HepG2 (cell line): ENCODE measurements at regions not wholly inside any gene's neighbourhood (a gene's known extent, or its start where the extent isn't known, plus 50 kb on each side); places are given as distances from the start of the nearest gene placed in this dataset.

Experiments
- ATAC-seq: fragments of 200-7000 bp; cut with Tn5 transposase; 3 replicates; pipeline ENCODE4 v1.9.1; 2020; ENCODE audit warnings: mild to moderate bottlenecking, moderate library complexity
- BruUV-seq: library from RNA; stranded (reverse); fragments of 400-500 nt; replicated peaks from 2 replicates; lab custom pipeline; 2021; lab: Mats Ljungman, UMichigan
- CTCF ChIA-PET: fragments of 300-600 bp; formaldehyde crosslinking; extraction: SDS; loops from one replicate; lab custom pipeline; 2021; ENCODE audit warnings: low total read pairs, inconsistent platforms, low intra/inter-chr PET ratio; lab: Yijun Ruan, JAX
- POLR2A ChIA-PET: fragments of 350-600 bp; sonication (Branson Sonifier 250); formaldehyde crosslinking; loops from one replicate; lab custom pipeline; 2020; ENCODE audit warnings: antibody characterized with exemption, inconsistent platforms; lab: Yijun Ruan, JAX
- DNase-seq: peaks from one replicate; pipeline ENCODE4 v3.0.0-alpha.2; 2015; ENCODE audit warnings: low spot score
- FAIRE-seq: peaks from 3 replicates; lab custom pipeline; 2011; peaks lifted over from hg19 to GRCh38; lab: Jason Lieb, UNC
- H2AFZ ChIP-seq: one replicate; pipeline ENCODE4 v1.6.1; 2011; ENCODE audit warnings: low read length, inconsistent platforms
- H3K27ac ChIP-seq: fragments of 300-600 bp; 3 replicates; pipeline ENCODE4 v1.8.0; 2011; ENCODE audit warnings: mixed run types, mild to moderate bottlenecking, mixed read lengths, low read length, inconsistent platforms; ENCODE audit not compliant: insufficient read depth; ENCODE audit errors: extremely low read length
- H3K27me3 ChIP-seq, 2 experiments: fragments of 200-600 bp in 1 of 2; 2 replicates in 1 of 2; 3 replicates in 1 of 2; pipeline versions ENCODE4 v1.6.0 to v1.8.0; 2011; ENCODE audit warnings: low read length in 2 of 2, mild to moderate bottlenecking in 2 of 2, moderate library complexity in 2 of 2, inconsistent platforms in 1 of 2; ENCODE audit not compliant: insufficient read depth in 2 of 2, control insufficient read depth in 1 of 2
- H3K36me3 ChIP-seq, 2 experiments: fragments of 200-600 bp in 1 of 2; replicated peaks in 1 of 2; 2 replicates in 1 of 2; 3 replicates in 1 of 2; pipeline versions ENCODE4 v1.5.1 to v1.8.0; 2011; ENCODE audit warnings: low read length in 2 of 2, inconsistent platforms in 1 of 2; ENCODE audit not compliant: insufficient read depth in 2 of 2, control insufficient read depth in 1 of 2
- H3K4me1 ChIP-seq: 2 replicates; pipeline ENCODE4 v1.5.1; 2012; ENCODE audit warnings: low read length, inconsistent platforms; ENCODE audit not compliant: insufficient read depth
- H3K4me2 ChIP-seq: 2 replicates; pipeline ENCODE4 v1.6.0; 2011; ENCODE audit warnings: low read depth, low read length, inconsistent platforms
- H3K4me3 ChIP-seq, 3 experiments: fragments of 200-600 bp in 1 of 3; sonication (generic), shearing (Covaris generic) in 1 of 3; replicated peaks in 1 of 3; 2 replicates each; pipeline ENCODE4 v1.5.1; 2011 to 2016; ENCODE audit warnings: low read length in 3 of 3, inconsistent platforms in 2 of 3, low read depth in 2 of 3, mild to moderate bottlenecking in 2 of 3, control low read depth in 1 of 3, mixed read lengths in 1 of 3; ENCODE audit not compliant: insufficient read depth in 1 of 3
- H3K79me2 ChIP-seq: one replicate; pipeline ENCODE4 v1.6.1; 2011; ENCODE audit warnings: low read length, inconsistent platforms; ENCODE audit not compliant: insufficient read depth
- H3K9ac ChIP-seq: 2 replicates; pipeline ENCODE4 v1.6.0; 2011; ENCODE audit warnings: mild to moderate bottlenecking, low read depth, low read length, inconsistent platforms; ENCODE audit not compliant: insufficient read depth
- H3K9me3 ChIP-seq: 2 replicates; pipeline ENCODE4 v1.5.1; 2012; ENCODE audit warnings: mild to moderate bottlenecking, low read length
- H4K20me1 ChIP-seq: 2 replicates; pipeline ENCODE4 v1.6.0; 2011; ENCODE audit warnings: inconsistent platforms, mild to moderate bottlenecking, low read length, moderate library complexity; ENCODE audit not compliant: insufficient read depth
- HNRNPH1 ChIP-seq: fragments of 200-400 bp; formaldehyde crosslinking; optimal IDR thresholded peaks from 2 replicates; pipeline ENCODE3; 2017; ENCODE audit warnings: mild to moderate bottlenecking, low read depth, low read length
- HNRNPLL ChIP-seq: fragments of 200-400 bp; formaldehyde crosslinking; IDR thresholded peaks from 2 replicates; pipeline ENCODE4 v1.6.1; 2017; ENCODE audit warnings: mild to moderate bottlenecking, low read depth, low read length; ENCODE audit not compliant: poor library complexity, severe bottlenecking
- KLF12 ChIP-seq: sonication (generic); formaldehyde crosslinking; IDR thresholded peaks from 2 replicates; pipeline ENCODE4 v1.4.0; 2020; ENCODE audit warnings: missing genetic modification reagents, borderline replicate concordance
- SYNCRIP ChIP-seq: fragments of 200-400 bp; formaldehyde crosslinking; IDR thresholded peaks from 2 replicates; pipeline ENCODE4 v1.6.1; 2018; ENCODE audit warnings: mild to moderate bottlenecking, low read depth, low read length; ENCODE audit not compliant: insufficient read depth
- ZNF24 ChIP-seq: fragments of 450-650 bp; IDR thresholded peaks from 2 replicates; pipeline ENCODE4 v1.6.1; 2017; ENCODE audit warnings: antibody characterized with exemption, mild to moderate bottlenecking
- ZNF329 ChIP-seq: sonication (generic); formaldehyde crosslinking; IDR thresholded peaks from 2 replicates; pipeline ENCODE4 v1.9.0; 2021; ENCODE audit warnings: low read depth, mild to moderate bottlenecking, missing genetic modification reagents
- ZNF383 ChIP-seq: sonication (generic); formaldehyde crosslinking; IDR thresholded peaks from 2 replicates; pipeline ENCODE4 v1.4.0; 2020; ENCODE audit warnings: missing genetic modification reagents, mild to moderate bottlenecking, borderline replicate concordance
- ZNF816 ChIP-seq: sonication (generic); formaldehyde crosslinking; IDR thresholded peaks from 2 replicates; pipeline ENCODE4 v1.8.0; 2022; ENCODE audit warnings: missing genetic modification reagents, mild to moderate bottlenecking, borderline replicate concordance
- ZSCAN12 ChIP-seq: sonication (generic); formaldehyde crosslinking; IDR thresholded peaks from 2 replicates; pipeline ENCODE4 v1.9.0; 2021; ENCODE audit warnings: mild to moderate bottlenecking, missing genetic modification reagents
- in situ Hi-C: cut with HindIII; loops from 2 replicates; pipeline ENCODE4 v1.10.0; 2017; ENCODE audit warnings: low pct_unique_long_range_greater_than_20kb; ENCODE audit not compliant: extremely low pct_ligation_motif_present
- intact Hi-C: fragments of 100-400 bp; cut with micrococcal nuclease; formaldehyde crosslinking; loops from one replicate; pipeline ENCODE4 v1.10.0; 2022; ENCODE audit not compliant: unreplicated experiment
- TF ChIP-seq, protein P1 (sequence below): sonication (generic); formaldehyde crosslinking; IDR thresholded peaks from 2 replicates; pipeline ENCODE4 v1.4.0; 2020; ENCODE audit warnings: missing genetic modification reagents, borderline replicate concordance
- TF ChIP-seq, protein P2 (sequence below): sonication (generic); formaldehyde crosslinking; IDR thresholded peaks from 2 replicates; pipeline ENCODE4 v1.4.0; 2020; ENCODE audit warnings: missing genetic modification reagents
- TF ChIP-seq, protein P3 (sequence below): sonication (generic); formaldehyde crosslinking; IDR thresholded peaks from 2 replicates; pipeline ENCODE4 v1.4.0; 2020; ENCODE audit warnings: missing genetic modification reagents
- TF ChIP-seq, protein P4 (sequence below): sonication (generic); formaldehyde crosslinking; IDR thresholded peaks from 2 replicates; pipeline ENCODE4 v1.5.1; 2020; ENCODE audit warnings: mild to moderate bottlenecking, missing genetic modification reagents, borderline replicate concordance

DNA sequence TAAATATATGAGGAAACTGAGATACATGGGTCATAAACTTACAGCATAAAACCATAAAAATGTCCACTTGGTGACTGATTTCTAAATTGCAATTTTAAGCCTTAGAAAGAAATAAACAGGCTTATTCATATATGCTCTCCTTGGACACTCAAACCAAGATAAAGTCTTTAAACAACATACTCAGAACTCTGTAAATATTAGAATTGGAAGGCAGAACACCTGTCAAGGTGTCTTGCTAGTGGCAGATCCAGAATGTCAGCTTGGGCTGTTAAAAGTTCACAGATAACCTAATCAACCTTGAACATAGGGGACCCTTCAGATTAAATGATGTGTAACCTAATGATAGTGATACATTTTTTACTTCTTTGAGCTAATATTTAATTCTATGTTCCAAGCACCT, 208.1 kb upstream of the ARSJ start:
- intact Hi-C loops = loop anchor here (10.0 kb wide), 1 partner anchor 793 kb away; no protein-coding TSS in a partner anchor
- in situ Hi-C loops = loop anchor here (10.0 kb wide), 1 partner anchor 233 kb away; no protein-coding TSS in a partner anchor
- POLR2A ChIA-PET = no interaction called here
- ATAC-seq (no peak), DNase-seq (no peak), FAIRE-seq (no peak)
- Histone ChIP-seq H3K4me3 (no peak overlapping the region), H3K79me2 (no peaks in the 10 kb centered on the region), H3K27ac (no peak overlapping the region), H4K20me1 (no peaks in the 10 kb centered on the region), H3K9ac (no peak overlapping the region), H3K4me1 (no peaks in the 10 kb centered on the region), H3K36me3 (no peaks in the 10 kb centered on the region), H3K27me3 (no peaks in the 10 kb centered on the region), H3K4me2 (no peak overlapping the region), H3K9me3 (peaks cover 11% of the 10 kb centered on the region; the same call in 1 of the 2 replicates), H2AFZ (no peak overlapping the region)
- CTCF ChIA-PET = no interaction called here
- BruUV-seq = no TSS peak
- TF ChIP-seq, protein P1, sequence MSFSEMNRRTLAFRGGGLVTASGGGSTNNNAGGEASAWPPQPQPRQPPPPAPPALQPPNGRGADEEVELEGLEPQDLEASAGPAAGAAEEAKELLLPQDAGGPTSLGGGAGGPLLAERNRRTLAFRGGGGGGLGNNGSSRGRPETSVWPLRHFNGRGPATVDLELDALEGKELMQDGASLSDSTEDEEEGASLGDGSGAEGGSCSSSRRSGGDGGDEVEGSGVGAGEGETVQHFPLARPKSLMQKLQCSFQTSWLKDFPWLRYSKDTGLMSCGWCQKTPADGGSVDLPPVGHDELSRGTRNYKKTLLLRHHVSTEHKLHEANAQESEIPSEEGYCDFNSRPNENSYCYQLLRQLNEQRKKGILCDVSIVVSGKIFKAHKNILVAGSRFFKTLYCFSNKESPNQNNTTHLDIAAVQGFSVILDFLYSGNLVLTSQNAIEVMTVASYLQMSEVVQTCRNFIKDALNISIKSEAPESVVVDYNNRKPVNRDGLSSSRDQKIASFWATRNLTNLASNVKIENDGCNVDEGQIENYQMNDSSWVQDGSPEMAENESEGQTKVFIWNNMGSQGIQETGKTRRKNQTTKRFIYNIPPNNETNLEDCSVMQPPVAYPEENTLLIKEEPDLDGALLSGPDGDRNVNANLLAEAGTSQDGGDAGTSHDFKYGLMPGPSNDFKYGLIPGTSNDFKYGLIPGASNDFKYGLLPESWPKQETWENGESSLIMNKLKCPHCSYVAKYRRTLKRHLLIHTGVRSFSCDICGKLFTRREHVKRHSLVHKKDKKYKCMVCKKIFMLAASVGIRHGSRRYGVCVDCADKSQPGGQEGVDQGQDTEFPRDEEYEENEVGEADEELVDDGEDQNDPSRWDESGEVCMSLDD (CRISPR knock-in tag) = no peak
- TF ChIP-seq, protein P2, sequence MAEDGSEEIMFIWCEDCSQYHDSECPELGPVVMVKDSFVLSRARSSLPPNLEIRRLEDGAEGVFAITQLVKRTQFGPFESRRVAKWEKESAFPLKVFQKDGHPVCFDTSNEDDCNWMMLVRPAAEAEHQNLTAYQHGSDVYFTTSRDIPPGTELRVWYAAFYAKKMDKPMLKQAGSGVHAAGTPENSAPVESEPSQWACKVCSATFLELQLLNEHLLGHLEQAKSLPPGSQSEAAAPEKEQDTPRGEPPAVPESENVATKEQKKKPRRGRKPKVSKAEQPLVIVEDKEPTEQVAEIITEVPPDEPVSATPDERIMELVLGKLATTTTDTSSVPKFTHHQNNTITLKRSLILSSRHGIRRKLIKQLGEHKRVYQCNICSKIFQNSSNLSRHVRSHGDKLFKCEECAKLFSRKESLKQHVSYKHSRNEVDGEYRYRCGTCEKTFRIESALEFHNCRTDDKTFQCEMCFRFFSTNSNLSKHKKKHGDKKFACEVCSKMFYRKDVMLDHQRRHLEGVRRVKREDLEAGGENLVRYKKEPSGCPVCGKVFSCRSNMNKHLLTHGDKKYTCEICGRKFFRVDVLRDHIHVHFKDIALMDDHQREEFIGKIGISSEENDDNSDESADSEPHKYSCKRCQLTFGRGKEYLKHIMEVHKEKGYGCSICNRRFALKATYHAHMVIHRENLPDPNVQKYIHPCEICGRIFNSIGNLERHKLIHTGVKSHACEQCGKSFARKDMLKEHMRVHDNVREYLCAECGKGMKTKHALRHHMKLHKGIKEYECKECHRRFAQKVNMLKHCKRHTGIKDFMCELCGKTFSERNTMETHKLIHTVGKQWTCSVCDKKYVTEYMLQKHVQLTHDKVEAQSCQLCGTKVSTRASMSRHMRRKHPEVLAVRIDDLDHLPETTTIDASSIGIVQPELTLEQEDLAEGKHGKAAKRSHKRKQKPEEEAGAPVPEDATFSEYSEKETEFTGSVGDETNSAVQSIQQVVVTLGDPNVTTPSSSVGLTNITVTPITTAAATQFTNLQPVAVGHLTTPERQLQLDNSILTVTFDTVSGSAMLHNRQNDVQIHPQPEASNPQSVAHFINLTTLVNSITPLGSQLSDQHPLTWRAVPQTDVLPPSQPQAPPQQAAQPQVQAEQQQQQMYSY = no peak
- TF ChIP-seq, protein P3, sequence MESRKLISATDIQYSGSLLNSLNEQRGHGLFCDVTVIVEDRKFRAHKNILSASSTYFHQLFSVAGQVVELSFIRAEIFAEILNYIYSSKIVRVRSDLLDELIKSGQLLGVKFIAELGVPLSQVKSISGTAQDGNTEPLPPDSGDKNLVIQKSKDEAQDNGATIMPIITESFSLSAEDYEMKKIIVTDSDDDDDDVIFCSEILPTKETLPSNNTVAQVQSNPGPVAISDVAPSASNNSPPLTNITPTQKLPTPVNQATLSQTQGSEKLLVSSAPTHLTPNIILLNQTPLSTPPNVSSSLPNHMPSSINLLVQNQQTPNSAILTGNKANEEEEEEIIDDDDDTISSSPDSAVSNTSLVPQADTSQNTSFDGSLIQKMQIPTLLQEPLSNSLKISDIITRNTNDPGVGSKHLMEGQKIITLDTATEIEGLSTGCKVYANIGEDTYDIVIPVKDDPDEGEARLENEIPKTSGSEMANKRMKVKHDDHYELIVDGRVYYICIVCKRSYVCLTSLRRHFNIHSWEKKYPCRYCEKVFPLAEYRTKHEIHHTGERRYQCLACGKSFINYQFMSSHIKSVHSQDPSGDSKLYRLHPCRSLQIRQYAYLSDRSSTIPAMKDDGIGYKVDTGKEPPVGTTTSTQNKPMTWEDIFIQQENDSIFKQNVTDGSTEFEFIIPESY (CRISPR knock-in tag) = no peak
- no peak for TF ChIP-seq KLF12 (CRISPR knock-in tag)
- no peak for TF ChIP-seq ZNF24
- TF ChIP-seq ZNF329 = no peak
- TF ChIP-seq ZNF816 (CRISPR knock-in tag) = no peak
- TF ChIP-seq ZSCAN12 (CRISPR knock-in tag) = no peak
- TF ChIP-seq HNRNPH1 = no peak
- TF ChIP-seq SYNCRIP = no peak
- no peak for TF ChIP-seq HNRNPLL
- TF ChIP-seq ZNF383 (CRISPR knock-in tag) = no peak
- TF ChIP-seq, protein P4, sequence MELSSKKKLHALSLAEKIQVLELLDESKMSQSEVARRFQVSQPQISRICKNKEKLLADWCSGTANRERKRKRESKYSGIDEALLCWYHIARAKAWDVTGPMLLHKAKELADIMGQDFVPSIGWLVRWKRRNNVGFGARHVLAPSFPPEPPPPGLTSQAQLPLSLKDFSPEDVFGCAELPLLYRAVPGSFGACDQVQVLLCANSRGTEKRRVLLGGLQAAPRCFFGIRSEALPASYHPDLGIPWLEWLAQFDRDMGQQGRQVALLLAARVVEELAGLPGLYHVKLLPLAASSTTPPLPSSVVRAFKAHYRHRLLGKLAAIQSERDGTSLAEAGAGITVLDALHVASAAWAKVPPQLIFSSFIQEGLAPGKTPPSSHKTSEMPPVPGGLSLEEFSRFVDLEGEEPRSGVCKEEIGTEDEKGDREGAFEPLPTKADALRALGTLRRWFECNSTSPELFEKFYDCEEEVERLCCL (CRISPR knock-in tag) = no peak
